IPS-NIHi7 (cell line): ENCODE measurements at regions not wholly inside any gene's neighbourhood (a gene's known extent, or its start where the extent isn't known, plus 50 kb on each side); places are given as distances from the start of the nearest gene placed in this dataset.
"Not testable (repeated sequence)": the region's sequence is repeated elsewhere in the genome, so short reads cannot be mapped to it uniquely, and the experiment has no call there.

ENCODE experiments used
- DNase-seq: peaks from one replicate; pipeline ENCODE4 v3.0.0; 2012; ENCODE audit warnings: mixed read lengths; ENCODE audit errors: extremely low spot score

GRCh38 chr14:89743828-89744227, 210.7 kb downstream of the EFCAB11 start:
- no peak for DNase-seq

GRCh38 chr14:89740241-89740640, 214.3 kb downstream of the EFCAB11 start:
- DNase-seq, result no peak

GRCh38 chr14:89736881-89737280, 217.6 kb downstream of the EFCAB11 start:
- no peak for DNase-seq

- DNase-seq, result no peak
Measured at GRCh38 chr14:89731396-89731933, 223.1 kb downstream of the EFCAB11 start.

GRCh38 chr14:89730687-89731086, 223.8 kb downstream of the EFCAB11 start:
- DNase-seq, result no peak

GRCh38 chr14:89728964-89729363, 225.6 kb downstream of the EFCAB11 start:
- DNase-seq, result no peak

- DNase-seq, result not testable (repeated sequence)
Measured at GRCh38 chr14:89726226-89726625, 228.3 kb downstream of the EFCAB11 start.

- no peak for DNase-seq
Measured at GRCh38 chr14:89724628-89724960, 229.9 kb downstream of the EFCAB11 start.

GRCh38 chr14:89723930-89724627, 230.5 kb downstream of the EFCAB11 start:
- no peak for DNase-seq

GRCh38 chr14:89721956-89722355, 232.6 kb downstream of the EFCAB11 start:
- DNase-seq, result no peak

- peak; percentile 35 for DNase-seq
Measured at GRCh38 chr14:89720741-89721729, 233.5 kb downstream of the EFCAB11 start.

GRCh38 chr14:89720076-89720687, 234.3 kb downstream of the EFCAB11 start:
- no peak for DNase-seq

- DNase-seq, result no peak
Measured at GRCh38 chr14:89719366-89720075, 235.0 kb downstream of the EFCAB11 start.

GRCh38 chr14:89708982-89709625, 245.4 kb downstream of the EFCAB11 start:
- DNase-seq, result no peak

- no peak for DNase-seq
Measured at GRCh38 chr14:89707086-89707485, 247.4 kb downstream of the EFCAB11 start.

- DNase-seq, result no peak
Measured at GRCh38 chr14:89702876-89703200, 251.7 kb downstream of the EFCAB11 start.

GRCh38 chr14:89702073-89702875, 252.3 kb downstream of the EFCAB11 start:
- DNase-seq, result no peak

- DNase-seq, result peak; percentile 98
Measured at GRCh38 chr14:89701211-89702043, 253.1 kb downstream of the EFCAB11 start.

GRCh38 chr14:89700801-89701200, 253.7 kb downstream of the EFCAB11 start:
- DNase-seq, result no peak
